ENCODE measurements at regions not wholly inside any gene's neighbourhood (a gene's known extent, or its start where the extent isn't known, plus 50 kb on each side); places are given as distances from the start of the nearest gene placed in this dataset.

DNA sequence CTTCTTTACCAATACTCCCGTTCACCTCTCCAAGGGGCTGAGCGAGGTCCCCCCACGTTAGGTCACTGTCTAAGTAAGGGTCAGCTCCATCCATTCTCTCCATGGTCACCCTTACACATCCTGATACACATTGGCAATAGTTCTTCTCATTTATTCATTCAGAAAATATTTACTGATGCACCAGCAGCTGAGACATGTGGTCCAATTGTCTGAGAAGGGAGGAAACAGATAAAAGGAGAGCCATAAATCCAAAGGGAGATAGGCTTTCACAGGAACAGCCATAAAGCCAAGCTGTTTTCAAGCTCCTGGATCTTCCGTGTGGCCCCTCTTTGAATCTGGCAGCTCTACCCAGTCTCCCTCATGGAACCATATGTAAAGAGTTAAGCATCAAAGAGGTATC, 121.2 kb downstream of the TXNL1 start:
- TF ChIP-seq, protein P1, sequence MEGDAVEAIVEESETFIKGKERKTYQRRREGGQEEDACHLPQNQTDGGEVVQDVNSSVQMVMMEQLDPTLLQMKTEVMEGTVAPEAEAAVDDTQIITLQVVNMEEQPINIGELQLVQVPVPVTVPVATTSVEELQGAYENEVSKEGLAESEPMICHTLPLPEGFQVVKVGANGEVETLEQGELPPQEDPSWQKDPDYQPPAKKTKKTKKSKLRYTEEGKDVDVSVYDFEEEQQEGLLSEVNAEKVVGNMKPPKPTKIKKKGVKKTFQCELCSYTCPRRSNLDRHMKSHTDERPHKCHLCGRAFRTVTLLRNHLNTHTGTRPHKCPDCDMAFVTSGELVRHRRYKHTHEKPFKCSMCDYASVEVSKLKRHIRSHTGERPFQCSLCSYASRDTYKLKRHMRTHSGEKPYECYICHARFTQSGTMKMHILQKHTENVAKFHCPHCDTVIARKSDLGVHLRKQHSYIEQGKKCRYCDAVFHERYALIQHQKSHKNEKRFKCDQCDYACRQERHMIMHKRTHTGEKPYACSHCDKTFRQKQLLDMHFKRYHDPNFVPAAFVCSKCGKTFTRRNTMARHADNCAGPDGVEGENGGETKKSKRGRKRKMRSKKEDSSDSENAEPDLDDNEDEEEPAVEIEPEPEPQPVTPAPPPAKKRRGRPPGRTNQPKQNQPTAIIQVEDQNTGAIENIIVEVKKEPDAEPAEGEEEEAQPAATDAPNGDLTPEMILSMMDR (IDR thresholded peaks at IDR 0.05): no peak
- TF ChIP-seq EP300 (IDR thresholded peaks at IDR 0.05): no peak

All from gastroesophageal sphincter (tissue), 3 donors.